ENCODE measurements at regions not wholly inside any gene's neighbourhood (a gene's known extent, or its start where the extent isn't known, plus 50 kb on each side); places are given as distances from the start of the nearest gene placed in this dataset.

DNA sequence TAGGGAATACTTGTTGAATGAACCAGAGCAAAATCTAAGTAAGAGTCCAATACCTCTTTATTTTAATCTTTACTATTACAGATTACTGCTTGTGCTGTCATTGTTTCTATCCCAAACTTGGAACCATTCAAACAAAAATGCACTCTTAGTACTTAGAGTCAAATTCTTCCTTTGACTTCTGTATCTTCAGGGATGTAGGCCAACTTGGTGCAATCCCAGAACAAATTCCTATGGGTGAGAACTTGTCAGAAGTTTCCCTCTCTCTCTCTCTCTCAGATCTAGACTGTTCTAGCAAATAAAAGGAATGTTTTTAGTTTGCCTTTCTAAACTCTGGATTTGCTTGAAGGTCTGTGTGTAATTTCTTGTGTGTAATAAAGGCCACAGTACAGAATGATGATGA is 329.0 kb upstream of the TMTC4 start:
- TF ChIP-seq, protein P1, sequence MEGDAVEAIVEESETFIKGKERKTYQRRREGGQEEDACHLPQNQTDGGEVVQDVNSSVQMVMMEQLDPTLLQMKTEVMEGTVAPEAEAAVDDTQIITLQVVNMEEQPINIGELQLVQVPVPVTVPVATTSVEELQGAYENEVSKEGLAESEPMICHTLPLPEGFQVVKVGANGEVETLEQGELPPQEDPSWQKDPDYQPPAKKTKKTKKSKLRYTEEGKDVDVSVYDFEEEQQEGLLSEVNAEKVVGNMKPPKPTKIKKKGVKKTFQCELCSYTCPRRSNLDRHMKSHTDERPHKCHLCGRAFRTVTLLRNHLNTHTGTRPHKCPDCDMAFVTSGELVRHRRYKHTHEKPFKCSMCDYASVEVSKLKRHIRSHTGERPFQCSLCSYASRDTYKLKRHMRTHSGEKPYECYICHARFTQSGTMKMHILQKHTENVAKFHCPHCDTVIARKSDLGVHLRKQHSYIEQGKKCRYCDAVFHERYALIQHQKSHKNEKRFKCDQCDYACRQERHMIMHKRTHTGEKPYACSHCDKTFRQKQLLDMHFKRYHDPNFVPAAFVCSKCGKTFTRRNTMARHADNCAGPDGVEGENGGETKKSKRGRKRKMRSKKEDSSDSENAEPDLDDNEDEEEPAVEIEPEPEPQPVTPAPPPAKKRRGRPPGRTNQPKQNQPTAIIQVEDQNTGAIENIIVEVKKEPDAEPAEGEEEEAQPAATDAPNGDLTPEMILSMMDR (IDR thresholded peaks at IDR 0.05; ENCODE audit: partially characterized antibody, unreplicated experiment), result no peak
- H3K36me3 Mint-ChIP-seq (ENCODE audit: unreplicated experiment), result no peaks in the 10 kb centered on the region

GRCh38 chr13:100989392-100989791 is 314.8 kb upstream of the TMTC4 start:
- Mint-ChIP-seq H3K27ac (ENCODE audit: unreplicated experiment) (no peak overlapping the region), H3K9me3 (ENCODE audit: unreplicated experiment) (no peaks in the 10 kb centered on the region), H3K36me3 (ENCODE audit: unreplicated experiment) (no peaks in the 10 kb centered on the region), H3K4me1 (ENCODE audit: low read depth, unreplicated experiment) (no peaks in the 10 kb centered on the region), H3K27me3 (ENCODE audit: unreplicated experiment) (no peaks in the 10 kb centered on the region), H3K4me3 (ENCODE audit: unreplicated experiment) (no peak overlapping the region)
- TF ChIP-seq, protein P1 (IDR thresholded peaks at IDR 0.05; ENCODE audit: partially characterized antibody, unreplicated experiment), result no peak
- DNase-seq, result no peak

More for the DNA sequence above, 329.0 kb upstream of the TMTC4 start:
- DNase-seq, result no peak
- no peaks in the 10 kb centered on the region for H3K4me1 Mint-ChIP-seq (ENCODE audit: low read depth, unreplicated experiment)
- H3K4me3 Mint-ChIP-seq (ENCODE audit: unreplicated experiment), result no peak overlapping the region
- no peaks in the 10 kb centered on the region for H3K27me3 Mint-ChIP-seq (ENCODE audit: unreplicated experiment)
- no peak overlapping the region for H3K27ac Mint-ChIP-seq (ENCODE audit: unreplicated experiment)
- no peaks in the 10 kb centered on the region for H3K9me3 Mint-ChIP-seq (ENCODE audit: unreplicated experiment)

DNA sequence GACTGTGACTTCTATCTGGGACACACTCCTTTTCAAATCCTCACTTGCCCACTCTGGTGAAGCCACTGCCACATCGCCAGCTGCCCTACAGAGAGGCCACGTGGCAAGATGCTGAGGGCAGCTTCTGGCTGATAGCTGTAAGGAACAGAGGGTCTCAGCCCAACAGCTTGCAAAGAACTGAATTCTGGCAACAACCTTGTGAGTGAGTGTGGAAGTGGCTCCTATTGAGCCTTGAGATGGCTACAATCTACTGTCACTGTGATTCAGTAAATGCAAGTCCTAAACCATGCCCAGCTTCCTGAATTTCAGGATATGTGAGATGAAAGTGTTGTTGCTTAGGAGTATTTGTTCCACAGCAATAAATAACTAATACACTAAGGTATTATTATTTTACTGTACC is 314.3 kb upstream of the TMTC4 start:
- TF ChIP-seq, protein P1 (IDR thresholded peaks at IDR 0.05; ENCODE audit: partially characterized antibody, unreplicated experiment), result no peak
- DNase-seq, result no peak
- no peaks in the 10 kb centered on the region for H3K4me1 Mint-ChIP-seq (ENCODE audit: low read depth, unreplicated experiment)
- no peak overlapping the region for H3K27ac Mint-ChIP-seq (ENCODE audit: unreplicated experiment)
- H3K4me3 Mint-ChIP-seq (ENCODE audit: unreplicated experiment), result no peak overlapping the region
- H3K9me3 Mint-ChIP-seq (ENCODE audit: unreplicated experiment), result no peaks in the 10 kb centered on the region
- no peaks in the 10 kb centered on the region for H3K27me3 Mint-ChIP-seq (ENCODE audit: unreplicated experiment)
- no peaks in the 10 kb centered on the region for H3K36me3 Mint-ChIP-seq (ENCODE audit: unreplicated experiment)

DNA sequence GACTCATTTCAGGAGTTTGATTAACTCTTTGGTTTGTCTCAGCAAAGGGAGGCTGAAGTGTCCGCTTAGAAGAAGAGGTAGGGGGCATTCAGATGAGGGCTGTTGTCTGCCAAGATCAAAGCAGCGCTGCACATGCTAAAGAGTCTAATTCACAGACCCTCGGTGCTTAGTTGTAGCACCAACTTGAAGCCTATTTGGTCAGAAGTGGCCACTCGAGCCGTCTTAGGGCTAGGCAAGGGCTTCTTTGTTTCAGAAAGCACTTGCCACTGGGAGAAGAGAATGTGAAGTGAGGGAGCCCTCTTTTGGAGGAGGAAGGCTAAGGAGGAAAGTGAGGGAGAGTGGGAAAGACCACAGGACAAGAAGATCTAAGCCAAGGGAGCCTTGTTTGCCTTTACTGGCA is 313.4 kb upstream of the TMTC4 start:
- no peak for DNase-seq
- Mint-ChIP-seq H3K9me3 (ENCODE audit: unreplicated experiment) (no peaks in the 10 kb centered on the region), H3K4me3 (ENCODE audit: unreplicated experiment) (no peak overlapping the region)

DNA sequence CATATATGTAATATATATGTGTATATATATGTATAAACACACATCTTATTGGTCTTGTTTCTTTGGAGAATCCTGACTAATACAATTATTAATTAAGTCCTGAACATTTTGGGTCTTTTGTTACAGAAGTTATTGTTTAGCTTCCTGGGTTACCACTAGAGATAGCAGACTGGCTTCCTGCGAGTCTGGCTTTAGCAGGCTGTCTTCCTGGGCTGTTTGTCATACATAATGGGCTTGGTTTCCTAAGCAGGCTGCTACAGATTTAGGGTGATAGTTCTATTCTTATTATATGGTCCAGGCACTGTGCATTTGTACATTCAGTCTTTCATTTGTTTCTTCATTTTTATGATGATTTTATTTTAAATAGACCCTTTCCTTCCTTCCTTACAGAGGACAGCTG is 312.0 kb upstream of the TMTC4 start:
- H3K4me1 Mint-ChIP-seq (ENCODE audit: low read depth, unreplicated experiment), result no peaks in the 10 kb centered on the region
- H3K9me3 Mint-ChIP-seq (ENCODE audit: unreplicated experiment), result no peaks in the 10 kb centered on the region
- TF ChIP-seq, protein P1 (IDR thresholded peaks at IDR 0.05; ENCODE audit: partially characterized antibody, unreplicated experiment), result no peak
- H3K36me3 Mint-ChIP-seq (ENCODE audit: unreplicated experiment), result no peaks in the 10 kb centered on the region
- no peaks in the 10 kb centered on the region for H3K27me3 Mint-ChIP-seq (ENCODE audit: unreplicated experiment)
- DNase-seq, result no peak
- no peak overlapping the region for H3K4me3 Mint-ChIP-seq (ENCODE audit: unreplicated experiment)
- H3K27ac Mint-ChIP-seq (ENCODE audit: unreplicated experiment), result no peak overlapping the region

More for the DNA sequence above, 313.4 kb upstream of the TMTC4 start:
- TF ChIP-seq, protein P1 (IDR thresholded peaks at IDR 0.05; ENCODE audit: partially characterized antibody, unreplicated experiment), result no peak
- H3K27ac Mint-ChIP-seq (ENCODE audit: unreplicated experiment), result no peak overlapping the region
- H3K36me3 Mint-ChIP-seq (ENCODE audit: unreplicated experiment), result no peaks in the 10 kb centered on the region
- H3K27me3 Mint-ChIP-seq (ENCODE audit: unreplicated experiment), result no peaks in the 10 kb centered on the region
- H3K4me1 Mint-ChIP-seq (ENCODE audit: low read depth, unreplicated experiment), result no peaks in the 10 kb centered on the region

Data from glutamatergic neuron (in vitro differentiated cells).